HG03196 (cell line): ENCODE measurements at regions not wholly inside any gene's neighbourhood (a gene's known extent, or its start where the extent isn't known, plus 50 kb on each side); places are given as distances from the start of the nearest gene placed in this dataset.

Source experiments
- ATAC-seq: cut with Tn5 transposase; IDR thresholded peaks from one replicate; pipeline ENCODE4 v1.9.1; 2021; ENCODE audit not compliant: unreplicated experiment

- peak; percentile 99 for ATAC-seq
These were observed 168.3 kb downstream of the SPRY1 start for GRCh38 chr4:123564758-123565346.

- ATAC-seq: no peak
These were observed 172.3 kb downstream of the SPRY1 start for GRCh38 chr4:123568936-123569335.

- ATAC-seq: no peak
These were observed 172.9 kb downstream of the SPRY1 start for GRCh38 chr4:123569541-123569940.

GRCh38 chr4:123573866-123574508, 177.4 kb downstream of the SPRY1 start:
- ATAC-seq: no peak

- ATAC-seq: no peak
These were observed 178.7 kb downstream of the SPRY1 start for GRCh38 chr4:123575291-123575690.

- no peak for ATAC-seq
These were observed 180.8 kb downstream of the SPRY1 start for GRCh38 chr4:123577225-123577906.

- ATAC-seq: no peak
These were observed 181.9 kb downstream of the SPRY1 start for GRCh38 chr4:123578276-123579029.

GRCh38 chr4:123579961-123580360, 183.4 kb downstream of the SPRY1 start:
- no peak for ATAC-seq

GRCh38 chr4:123580981-123581664, 184.5 kb downstream of the SPRY1 start:
- ATAC-seq: no peak

- ATAC-seq: no peak
These were observed 185.2 kb downstream of the SPRY1 start for GRCh38 chr4:123581802-123582201.

GRCh38 chr4:123583043-123583442, 186.4 kb downstream of the SPRY1 start:
- ATAC-seq: no peak

- no peak for ATAC-seq
These were observed 188.5 kb downstream of the SPRY1 start for GRCh38 chr4:123585111-123585510.

- peak; percentile 27 for ATAC-seq
These were observed 191.4 kb downstream of the SPRY1 start for GRCh38 chr4:123587983-123588494.

- peak; percentile 90 for ATAC-seq
These were observed 192.1 kb downstream of the SPRY1 start for GRCh38 chr4:123588631-123589241.

GRCh38 chr4:123589301-123589700, 192.7 kb downstream of the SPRY1 start:
- no peak for ATAC-seq

GRCh38 chr4:123591875-123592274, 195.3 kb downstream of the SPRY1 start:
- ATAC-seq: no peak

GRCh38 chr4:123593655-123594054, 197.1 kb downstream of the SPRY1 start:
- ATAC-seq: no peak

GRCh38 chr4:123596805-123597204, 200.2 kb downstream of the SPRY1 start:
- ATAC-seq: no peak

GRCh38 chr4:123597586-123597985, 201.0 kb downstream of the SPRY1 start:
- no peak for ATAC-seq

- ATAC-seq: no peak
These were observed 201.7 kb downstream of the SPRY1 start for GRCh38 chr4:123598331-123598730.
